ENCODE measurements at regions not wholly inside any gene's neighbourhood (a gene's known extent, or its start where the extent isn't known, plus 50 kb on each side); places are given as distances from the start of the nearest gene placed in this dataset.

DNA sequence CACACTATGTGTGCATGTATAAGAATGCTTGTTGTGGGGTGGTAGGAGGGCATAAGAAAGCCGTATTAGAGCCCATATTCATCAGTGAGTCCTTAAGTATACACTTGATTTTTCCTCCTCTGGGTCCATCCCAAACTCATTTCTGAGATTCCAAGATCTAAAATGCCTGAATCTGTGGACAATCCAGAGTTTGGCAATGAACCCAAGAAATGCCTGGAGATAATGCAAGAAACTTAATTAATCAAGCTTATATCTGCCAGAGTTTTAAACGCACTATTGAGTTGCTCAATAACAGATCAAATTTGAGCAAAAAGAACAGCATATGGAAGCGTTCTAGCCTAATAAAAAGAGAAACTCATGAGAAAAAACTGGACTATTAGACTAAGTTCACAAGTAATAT, 143.4 kb upstream of the NAV3 start:
- no peak for TF ChIP-seq POLR2A (IDR thresholded peaks at IDR 0.05)
- TF ChIP-seq, protein P1, sequence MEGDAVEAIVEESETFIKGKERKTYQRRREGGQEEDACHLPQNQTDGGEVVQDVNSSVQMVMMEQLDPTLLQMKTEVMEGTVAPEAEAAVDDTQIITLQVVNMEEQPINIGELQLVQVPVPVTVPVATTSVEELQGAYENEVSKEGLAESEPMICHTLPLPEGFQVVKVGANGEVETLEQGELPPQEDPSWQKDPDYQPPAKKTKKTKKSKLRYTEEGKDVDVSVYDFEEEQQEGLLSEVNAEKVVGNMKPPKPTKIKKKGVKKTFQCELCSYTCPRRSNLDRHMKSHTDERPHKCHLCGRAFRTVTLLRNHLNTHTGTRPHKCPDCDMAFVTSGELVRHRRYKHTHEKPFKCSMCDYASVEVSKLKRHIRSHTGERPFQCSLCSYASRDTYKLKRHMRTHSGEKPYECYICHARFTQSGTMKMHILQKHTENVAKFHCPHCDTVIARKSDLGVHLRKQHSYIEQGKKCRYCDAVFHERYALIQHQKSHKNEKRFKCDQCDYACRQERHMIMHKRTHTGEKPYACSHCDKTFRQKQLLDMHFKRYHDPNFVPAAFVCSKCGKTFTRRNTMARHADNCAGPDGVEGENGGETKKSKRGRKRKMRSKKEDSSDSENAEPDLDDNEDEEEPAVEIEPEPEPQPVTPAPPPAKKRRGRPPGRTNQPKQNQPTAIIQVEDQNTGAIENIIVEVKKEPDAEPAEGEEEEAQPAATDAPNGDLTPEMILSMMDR (IDR thresholded peaks at IDR 0.05) = no peak
- Histone ChIP-seq H3K4me1 (peaks cover 4% of the 10 kb centered on the region), H3K9me3 (no peaks in the 10 kb centered on the region), H3K27me3 (no peaks in the 10 kb centered on the region), H3K36me3 (replicated peaks in 1 of 2; ENCODE audit: insufficient read depth in 1 of 2, low read depth in 2 of 2) (no peaks in the 10 kb centered on the region), H3K4me3 (no peak overlapping the region), H3K27ac (no peak overlapping the region)
- intact Hi-C loops (cut with DNase I) = loop anchor here (10.0 kb wide), 1 partner anchor 533 kb away; no protein-coding TSS in a partner anchor
- 44 to 48% methylated on average over 3 of the region's 3 CpGs for WGBS, 2 donors
- no peak for ATAC-seq
- DNase-seq = no peak

DNA sequence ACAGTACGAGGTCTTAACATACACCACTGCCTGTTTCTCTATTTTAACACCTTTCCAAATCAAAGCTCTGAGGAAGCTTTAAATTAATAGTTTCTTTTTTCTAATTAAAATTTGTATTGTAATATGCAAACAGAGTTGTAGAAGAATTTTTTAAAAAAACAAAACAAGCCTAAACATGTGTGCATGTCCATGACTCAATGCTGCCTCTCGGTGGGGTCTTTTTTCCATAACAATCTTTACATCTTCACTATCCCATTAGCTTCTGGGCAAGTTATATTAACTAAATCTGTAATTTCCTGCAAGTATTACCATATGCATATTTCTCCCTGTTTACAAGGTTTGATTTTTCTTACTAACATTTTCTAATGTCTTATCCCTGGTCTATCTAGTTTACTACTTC, 143.9 kb upstream of the NAV3 start:
- H3K36me3 ChIP-seq (replicated peaks in 1 of 2; ENCODE audit: insufficient read depth in 1 of 2, low read depth in 2 of 2) = no peaks in the 10 kb centered on the region
- intact Hi-C loops (cut with DNase I) = loop anchor here (10.0 kb wide), 1 partner anchor 532 kb away; no protein-coding TSS in a partner anchor
- DNase-seq = no peak

DNA sequence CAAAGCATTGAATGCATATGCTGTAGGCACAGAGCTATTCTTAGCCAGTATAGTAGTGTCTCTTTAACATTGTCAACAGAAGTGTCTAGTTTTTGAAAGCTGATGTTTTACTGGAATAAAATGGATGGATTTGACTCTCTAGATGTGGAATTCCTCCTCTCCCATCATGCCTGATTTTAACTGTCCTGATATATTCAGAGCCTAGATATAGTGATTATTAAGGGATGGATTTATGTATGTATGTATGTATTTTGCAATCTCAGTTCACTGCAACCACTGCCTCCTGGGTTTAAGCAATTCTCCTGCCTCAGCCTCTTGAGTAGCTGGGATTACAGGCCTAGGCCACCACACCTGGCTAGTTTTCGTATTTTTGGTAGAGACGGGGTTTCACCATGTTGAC, 144.8 kb upstream of the NAV3 start:
- WGBS, 2 donors = 84 to 91% methylated on average over 2 of the region's 2 CpGs
- intact Hi-C loops (cut with DNase I) = loop anchor here (10.0 kb wide), 1 partner anchor 531 kb away; no protein-coding TSS in a partner anchor
- H3K27ac ChIP-seq = no peak overlapping the region

More for the DNA sequence above, 143.9 kb upstream of the NAV3 start:
- peaks cover 4% of the 10 kb centered on the region for H3K4me1 ChIP-seq
- no peaks in the 10 kb centered on the region for H3K27me3 ChIP-seq
- no peak for TF ChIP-seq POLR2A (IDR thresholded peaks at IDR 0.05)
- TF ChIP-seq, protein P1 (IDR thresholded peaks at IDR 0.05) = no peak
- WGBS, 2 donors = 75 to 77% methylated on average over 2 of the region's 2 CpGs
- H3K4me3 ChIP-seq = no peak overlapping the region
- ATAC-seq = no peak
- no peak overlapping the region for H3K27ac ChIP-seq
- H3K9me3 ChIP-seq = no peaks in the 10 kb centered on the region

DNA sequence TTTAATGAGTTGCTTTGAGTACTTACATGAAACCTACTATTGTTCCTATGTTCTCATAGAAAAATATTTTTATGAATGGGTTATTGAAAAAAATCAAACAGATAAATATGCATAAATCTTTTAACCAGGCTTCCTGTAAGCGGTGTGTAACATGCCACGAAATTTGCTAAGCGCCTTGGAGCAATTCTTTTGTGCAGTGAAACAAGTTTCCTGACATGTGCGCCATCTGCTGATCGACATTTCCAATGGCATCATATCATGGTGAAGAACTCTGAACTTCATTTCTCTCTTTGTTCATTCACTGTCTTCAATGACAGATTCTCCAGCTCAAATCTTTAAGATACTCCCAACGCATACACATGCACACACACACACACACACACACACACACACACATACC, 145.6 kb upstream of the NAV3 start:
- 2 to 3% methylated on average over 6 of the region's 6 CpGs for WGBS, 2 donors
- DNase-seq = peak; percentile 56 to 64 (median 58)
- no peaks in the 10 kb centered on the region for H3K27me3 ChIP-seq
- H3K36me3 ChIP-seq (replicated peaks in 1 of 2; ENCODE audit: insufficient read depth in 1 of 2, low read depth in 2 of 2) = no peaks in the 10 kb centered on the region
- intact Hi-C loops (cut with DNase I) = loop anchor here (10.0 kb wide), 1 partner anchor 530 kb away; no protein-coding TSS in a partner anchor
- H3K4me3 ChIP-seq = no peak overlapping the region
- ATAC-seq = peak; percentile 73
- peaks cover 4% of the 10 kb centered on the region for H3K4me1 ChIP-seq
- TF ChIP-seq, protein P1 (IDR thresholded peaks at IDR 0.05) = peak in 6 of 7 experiments; percentile 18 to 63 (median 56)
- TF ChIP-seq POLR2A (IDR thresholded peaks at IDR 0.05) = no peak
- no peaks in the 10 kb centered on the region for H3K9me3 ChIP-seq
- H3K27ac ChIP-seq = no peak overlapping the region

More for the DNA sequence above, 144.8 kb upstream of the NAV3 start:
- no peaks in the 10 kb centered on the region for H3K36me3 ChIP-seq (replicated peaks in 1 of 2; ENCODE audit: insufficient read depth in 1 of 2, low read depth in 2 of 2)
- DNase-seq (no peak), ATAC-seq (no peak)
- H3K4me1 ChIP-seq = peaks cover 4% of the 10 kb centered on the region
- H3K4me3 ChIP-seq = no peak overlapping the region
- H3K27me3 ChIP-seq = no peaks in the 10 kb centered on the region
- no peak for TF ChIP-seq POLR2A (IDR thresholded peaks at IDR 0.05)
- TF ChIP-seq, protein P1 (IDR thresholded peaks at IDR 0.05) = no peak
- H3K9me3 ChIP-seq = no peaks in the 10 kb centered on the region

DNA sequence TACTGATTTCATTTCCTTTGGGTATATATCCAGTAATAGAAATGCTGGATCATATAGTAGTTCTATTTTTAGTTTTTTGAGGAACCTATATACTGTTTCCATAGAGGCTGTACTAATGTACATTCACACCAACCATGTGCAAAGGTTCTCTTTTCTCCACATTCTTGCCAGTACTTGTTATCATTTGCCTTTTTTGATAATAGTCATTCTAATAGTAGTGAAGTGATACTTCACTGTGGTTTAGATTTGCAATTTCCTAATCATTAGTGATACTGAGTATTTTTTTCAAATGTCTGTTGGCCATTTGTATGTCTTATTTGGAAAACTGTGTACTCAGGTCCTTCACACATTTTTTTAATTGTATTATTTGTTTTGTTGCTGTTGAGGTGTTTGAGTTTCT, 148.2 kb upstream of the NAV3 start:
- Histone ChIP-seq H3K4me1 (peaks cover 4% of the 10 kb centered on the region), H3K36me3 (replicated peaks in 1 of 2; ENCODE audit: insufficient read depth in 1 of 2, low read depth in 2 of 2) (no peaks in the 10 kb centered on the region), H3K9me3 (no peaks in the 10 kb centered on the region), H3K4me3 (no peak overlapping the region), H3K27me3 (no peaks in the 10 kb centered on the region), H3K27ac (no peak overlapping the region)
- TF ChIP-seq, protein P1 (IDR thresholded peaks at IDR 0.05) = no peak
- TF ChIP-seq POLR2A (IDR thresholded peaks at IDR 0.05) = no peak
- intact Hi-C loops (cut with DNase I) = loop anchor here (10.0 kb wide), 1 partner anchor 528 kb away; no protein-coding TSS in a partner anchor
- ATAC-seq (no peak), DNase-seq (no peak)
